GM19452 (cell line): ENCODE measurements at regions not wholly inside any gene's neighbourhood (a gene's known extent, or its start where the extent isn't known, plus 50 kb on each side); places are given as distances from the start of the nearest gene placed in this dataset.

Source experiments
- ATAC-seq: cut with Tn5 transposase; IDR thresholded peaks from one replicate; pipeline ENCODE4 v1.9.1; 2021; ENCODE audit not compliant: unreplicated experiment

- no peak for ATAC-seq
These were observed 864.2 kb upstream of the MGAT4C start for GRCh38 chr12:87120440-87120839.

- no peak for ATAC-seq
These were observed 863.5 kb upstream of the MGAT4C start for GRCh38 chr12:87119713-87120112.

GRCh38 chr12:87117526-87117925, 861.3 kb upstream of the MGAT4C start:
- ATAC-seq = no peak

- no peak for ATAC-seq
These were observed 860.6 kb upstream of the MGAT4C start for GRCh38 chr12:87116780-87117179.

DNA sequence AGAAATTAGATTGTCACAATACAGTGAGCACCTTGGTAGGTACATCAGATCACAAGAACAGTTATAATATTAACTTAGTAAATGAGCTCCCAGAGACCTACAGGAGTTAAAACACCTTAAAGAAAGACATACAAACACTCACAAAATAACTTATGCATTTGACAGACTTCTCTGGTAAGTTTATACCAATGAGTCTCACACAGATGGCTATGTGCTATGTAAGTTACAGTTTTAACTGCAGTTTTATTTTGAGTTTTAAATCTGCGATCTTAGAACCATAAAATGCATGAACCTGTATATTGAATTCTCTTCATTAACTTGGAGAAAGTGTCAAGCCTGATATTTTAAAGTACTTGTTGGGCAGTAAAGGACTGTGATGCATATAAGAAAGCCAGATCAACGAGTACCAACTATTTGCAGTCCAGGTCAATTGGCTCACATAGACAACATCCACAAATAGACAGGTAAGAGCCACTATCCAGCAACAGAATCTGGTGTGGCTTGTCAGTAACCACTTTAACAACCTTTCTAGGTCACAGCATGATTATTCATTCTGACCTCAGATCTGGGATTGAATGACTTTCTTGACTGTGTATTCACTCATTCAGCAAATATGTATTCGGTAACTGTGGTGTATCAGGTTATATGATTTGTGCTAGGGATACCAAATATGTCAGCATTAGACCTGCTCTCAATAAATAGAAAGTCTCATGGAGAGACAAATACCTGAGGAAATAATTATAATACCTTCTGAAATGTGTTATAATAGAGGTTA, 856.6 kb upstream of the MGAT4C start:
- no peak for ATAC-seq

- ATAC-seq = no peak
These were observed 851.6 kb upstream of the MGAT4C start for GRCh38 chr12:87107766-87108165.

DNA sequence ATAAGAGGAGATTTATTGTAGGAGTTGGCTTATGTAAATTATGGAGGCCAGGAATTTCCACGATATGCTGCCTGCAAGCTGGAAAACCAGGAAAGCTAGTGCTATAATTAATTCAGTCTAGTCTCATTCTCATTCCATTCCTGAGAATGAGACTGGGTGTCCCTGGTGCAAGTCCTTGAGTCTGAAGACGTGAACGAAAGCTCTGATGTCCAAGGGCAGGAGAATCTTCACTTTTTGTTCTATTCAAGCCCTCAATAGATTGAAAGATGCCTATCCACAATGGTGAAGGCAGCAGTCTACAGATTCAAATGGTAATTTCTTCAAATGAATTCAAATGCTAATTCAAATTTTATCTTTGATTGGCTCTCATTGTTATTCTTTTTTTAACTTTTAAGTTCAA, 851.1 kb upstream of the MGAT4C start:
- no peak for ATAC-seq

DNA sequence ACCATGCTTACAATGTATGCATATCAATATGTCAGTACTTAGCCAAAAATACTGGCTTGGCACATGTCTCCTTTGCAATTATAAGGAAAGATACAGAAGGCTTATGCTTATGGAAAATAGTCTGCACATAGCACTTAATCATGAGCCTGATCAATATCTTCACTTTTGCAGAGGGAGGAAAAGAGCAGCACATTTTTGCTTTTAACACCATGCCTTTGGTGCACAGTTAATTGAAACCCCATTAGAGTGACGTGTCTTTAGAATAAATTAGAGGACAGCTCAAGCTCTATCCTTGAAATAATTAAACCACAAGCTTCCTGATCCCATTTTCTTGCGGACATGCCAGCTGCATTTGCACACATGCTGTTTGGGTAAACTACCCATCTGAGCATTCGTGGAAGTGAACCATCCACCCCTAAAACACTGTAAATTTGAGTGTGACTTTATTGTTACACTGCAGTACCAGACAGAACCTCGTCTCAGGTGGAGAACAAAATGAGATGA, 839.9 kb upstream of the MGAT4C start:
- ATAC-seq = no peak

GRCh38 chr12:87094356-87094755, 838.2 kb upstream of the MGAT4C start:
- ATAC-seq = no peak

DNA sequence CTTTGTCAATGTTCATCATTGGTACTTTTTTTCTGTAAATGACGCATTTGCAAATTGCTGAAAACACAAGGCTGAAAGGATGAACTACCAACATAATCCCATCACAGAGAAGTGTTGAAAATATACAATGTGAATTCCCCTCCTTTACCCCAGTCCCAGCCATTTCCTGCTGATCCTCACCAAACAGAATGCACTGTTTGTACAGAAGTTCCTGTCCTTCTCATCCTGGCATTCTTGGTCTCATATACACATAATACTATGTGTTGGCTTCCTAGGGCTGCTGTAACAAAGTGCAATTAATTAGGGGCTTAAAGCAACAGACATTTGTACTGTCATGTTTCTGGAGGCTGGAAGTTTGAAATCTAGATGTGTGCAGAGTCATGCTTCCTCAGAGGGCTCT, 836.2 kb upstream of the MGAT4C start:
- ATAC-seq = no peak

DNA sequence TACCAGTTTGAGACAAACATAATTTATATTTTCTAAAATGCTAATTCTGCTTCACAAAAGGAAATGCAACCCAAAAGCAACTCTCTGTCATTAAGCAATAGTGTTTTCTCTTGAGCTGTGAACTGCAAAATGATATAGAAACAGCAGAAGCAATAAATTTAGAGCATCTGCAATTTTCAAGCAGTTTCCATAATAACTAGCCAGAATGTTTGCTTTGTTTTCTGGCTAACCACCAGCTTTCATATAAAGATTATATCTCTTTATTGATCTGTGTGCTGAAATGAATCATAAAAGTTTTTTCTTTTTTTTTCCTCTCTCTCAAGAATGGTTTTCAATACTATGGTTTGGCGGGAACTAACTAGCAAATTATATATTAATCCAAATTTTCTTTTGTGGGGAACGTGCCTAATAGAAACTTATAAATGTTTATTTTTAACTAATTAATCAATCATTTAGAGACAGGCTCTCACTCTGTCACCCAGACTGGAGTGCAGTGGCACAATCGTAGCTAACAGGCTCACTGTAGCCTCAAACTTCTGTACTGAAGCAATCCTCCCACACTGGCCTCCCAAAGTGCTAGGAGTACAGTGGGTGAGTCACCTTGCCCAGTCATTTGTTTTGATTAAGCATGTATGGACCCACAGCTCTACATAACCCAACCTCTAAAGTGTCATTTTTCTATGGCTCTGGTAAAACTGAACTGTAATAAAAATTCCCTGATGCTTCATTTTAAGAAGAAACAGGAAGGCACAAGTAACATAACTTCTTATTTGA, 830.1 kb upstream of the MGAT4C start:
- ATAC-seq = no peak

- no peak for ATAC-seq
These were observed 829.1 kb upstream of the MGAT4C start for GRCh38 chr12:87085286-87085685.

GRCh38 chr12:87082756-87083155, 826.6 kb upstream of the MGAT4C start:
- ATAC-seq = no peak

DNA sequence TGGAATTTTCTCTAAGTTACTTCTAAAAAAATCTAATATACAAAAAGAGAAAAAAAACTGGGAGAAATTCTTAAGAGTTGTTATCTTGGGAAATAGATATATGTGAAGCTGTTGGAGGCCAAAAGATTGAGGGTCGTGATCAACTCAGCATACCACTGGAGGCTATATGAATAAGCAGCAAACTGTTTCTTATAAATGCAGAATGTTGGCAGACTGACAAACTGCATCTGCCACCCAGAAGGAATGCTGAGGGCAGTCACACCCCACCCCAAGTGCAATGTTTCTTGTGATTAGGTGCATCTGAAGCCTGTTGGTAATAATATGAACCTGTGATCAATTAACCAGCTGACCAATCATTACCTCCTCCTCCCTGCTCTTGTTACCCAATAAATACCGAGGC, 818.6 kb upstream of the MGAT4C start:
- ATAC-seq = no peak

GRCh38 chr12:87066326-87066725, 810.1 kb upstream of the MGAT4C start:
- no peak for ATAC-seq

- no peak for ATAC-seq
These were observed 803.0 kb upstream of the MGAT4C start for GRCh38 chr12:87059231-87059630.

DNA sequence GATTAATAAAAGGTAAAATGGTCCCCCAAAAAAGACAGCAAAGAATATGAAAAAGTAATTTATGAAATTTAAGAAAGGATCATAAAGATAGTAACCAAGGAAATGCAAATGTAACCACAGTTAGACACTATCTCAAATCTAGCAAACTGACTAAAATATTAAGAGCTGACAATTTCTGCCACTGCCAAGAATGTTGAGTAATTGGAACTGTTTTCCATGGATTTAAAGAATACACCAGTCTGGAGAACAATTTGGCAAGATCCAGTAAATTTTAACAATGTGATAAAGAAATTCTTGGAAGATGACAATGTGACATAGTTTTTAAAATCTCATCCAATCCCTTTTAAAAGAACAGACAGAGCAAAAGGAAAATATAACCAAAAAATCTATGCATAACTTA, 798.0 kb upstream of the MGAT4C start:
- ATAC-seq = no peak

DNA sequence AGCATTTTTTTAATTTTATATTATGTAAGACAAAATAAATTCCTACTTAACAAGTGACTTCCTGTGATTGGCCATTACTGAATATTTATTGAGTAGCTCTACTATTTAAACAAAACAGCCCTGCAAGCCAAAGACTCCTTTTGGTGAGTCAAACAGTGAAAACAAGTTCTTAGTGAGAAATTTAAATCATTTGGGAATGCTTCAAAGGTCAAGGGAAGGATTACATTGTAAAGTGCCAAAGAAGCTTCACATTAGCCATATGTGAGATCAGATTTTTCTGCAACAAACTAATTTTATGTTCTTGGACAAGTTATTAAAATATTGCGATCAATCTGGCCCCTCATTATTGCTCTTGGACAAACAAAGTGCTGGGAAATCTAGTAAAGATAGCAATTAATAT, 795.4 kb upstream of the MGAT4C start:
- ATAC-seq = no peak

DNA sequence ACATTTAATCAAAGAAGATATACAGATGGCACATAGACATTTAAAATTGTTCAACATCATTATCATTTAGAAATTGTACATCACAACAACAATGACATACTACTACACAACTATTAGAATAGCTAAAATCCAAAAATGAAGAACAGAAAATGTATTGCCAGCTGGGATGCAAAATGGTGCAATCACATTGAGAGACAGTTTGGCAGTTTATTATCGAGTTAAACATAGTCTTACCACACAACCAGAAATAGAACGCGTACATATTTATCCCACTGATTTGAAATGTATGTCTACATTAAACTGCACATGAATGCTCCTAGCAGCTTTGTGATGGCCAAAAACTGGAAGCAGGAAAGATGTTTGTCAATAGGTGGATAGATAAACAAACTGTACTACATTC, 791.5 kb upstream of the MGAT4C start:
- ATAC-seq = no peak

GRCh38 chr12:87039536-87039935, 783.3 kb upstream of the MGAT4C start:
- ATAC-seq = no peak

DNA sequence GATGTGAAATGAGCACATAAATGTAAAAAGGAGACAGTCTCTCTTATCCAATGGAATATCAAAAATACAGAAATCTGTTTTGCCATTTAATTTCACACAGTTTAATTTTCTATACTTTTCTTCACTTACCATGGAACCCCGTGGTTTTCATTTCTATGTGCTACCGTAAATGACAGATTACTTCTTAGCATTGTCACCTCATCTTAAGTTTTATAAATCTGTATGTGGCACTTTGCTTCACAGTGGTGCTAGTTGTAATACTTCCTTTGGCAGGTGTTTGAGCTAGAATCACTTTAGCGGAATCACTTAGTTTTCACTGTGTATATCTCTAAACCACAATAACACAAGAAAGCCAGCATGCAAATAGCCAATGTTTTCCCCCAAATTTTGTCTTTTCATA, 781.9 kb upstream of the MGAT4C start:
- no peak for ATAC-seq

- no peak for ATAC-seq
These were observed 769.8 kb upstream of the MGAT4C start for GRCh38 chr12:87025976-87026375.
